Mesodermal cell (in vitro differentiated cells): ENCODE measurements at regions not wholly inside any gene's neighbourhood (a gene's known extent, or its start where the extent isn't known, plus 50 kb on each side); places are given as distances from the start of the nearest gene placed in this dataset.

ENCODE experiments used
- H3K27ac ChIP-seq: 2 replicates; pipeline ENCODE4 v1.7.0; 2013; ENCODE audit warnings: mild to moderate bottlenecking, low read depth, low read length, moderate library complexity; ENCODE audit not compliant: severe bottlenecking
- H3K36me3 ChIP-seq: 2 replicates; pipeline ENCODE4 v1.7.1; 2013; ENCODE audit warnings: mild to moderate bottlenecking, low read length, moderate library complexity; ENCODE audit not compliant: control insufficient read depth, insufficient read depth
- H3K4me1 ChIP-seq: one replicate; pipeline ENCODE4 v1.7.1; 2013; ENCODE audit warnings: mild to moderate bottlenecking, low read length; ENCODE audit not compliant: insufficient read depth, control insufficient read depth, poor library complexity, severe bottlenecking
- H3K4me3 ChIP-seq: 2 replicates; pipeline ENCODE4 v1.7.0; 2013; ENCODE audit warnings: low read length, control low read depth, mild to moderate bottlenecking; ENCODE audit not compliant: insufficient read depth, poor library complexity, severe bottlenecking; ENCODE audit errors: extremely low read depth
- H3K9me3 ChIP-seq: 2 replicates; pipeline ENCODE4 v1.7.1; 2013; ENCODE audit warnings: mild to moderate bottlenecking, low read length, moderate library complexity; ENCODE audit not compliant: control insufficient read depth
- WGBS, 2 experiments: methylation state at CpG; one replicate each; pipeline ENCODE4 v1.1.5; 2013; ENCODE audit warnings: missing lambda C conversion rate in 2 of 2; ENCODE audit not compliant: insufficient coverage in 2 of 2; 5-methylcytosine and 5-hydroxymethylcytosine counted together

- Histone ChIP-seq H3K27ac (no peak overlapping the region), H3K9me3 (no peaks in the 10 kb centered on the region), H3K4me3 (no peak overlapping the region), H3K36me3 (no peaks in the 10 kb centered on the region), H3K4me1 (no peaks in the 10 kb centered on the region)
- 89 to 94% methylated on average over 5 to 6 of the region's 8 CpGs for WGBS, 2 experiments
Measured at GRCh38 chr7:124459101-124460055, 306.2 kb downstream of the GPR37 start.

- Histone ChIP-seq H3K9me3 (no peaks in the 10 kb centered on the region), H3K4me3 (no peak overlapping the region), H3K36me3 (no peaks in the 10 kb centered on the region), H3K4me1 (no peaks in the 10 kb centered on the region), H3K27ac (no peak overlapping the region)
- no CpG with 5 or more reads among the region's 3 CpGs for WGBS, 2 experiments
Measured at GRCh38 chr7:124457841-124458240, 307.8 kb downstream of the GPR37 start.

- Histone ChIP-seq H3K9me3 (no peaks in the 10 kb centered on the region), H3K36me3 (no peaks in the 10 kb centered on the region), H3K4me3 (no peak overlapping the region), H3K27ac (no peak overlapping the region), H3K4me1 (no peaks in the 10 kb centered on the region)
- WGBS, 2 experiments, result 100% methylated on average over 1 of the region's 3 CpGs; no CpG with 5 or more reads in 1 of the 2 experiments
Measured at GRCh38 chr7:124456286-124456685, 309.3 kb downstream of the GPR37 start.

- WGBS, 2 experiments, result 94 to 100% methylated on average over 2 to 3 of the region's 4 CpGs
- Histone ChIP-seq H3K4me3 (no peak overlapping the region), H3K27ac (no peak overlapping the region), H3K9me3 (no peaks in the 10 kb centered on the region), H3K36me3 (no peaks in the 10 kb centered on the region), H3K4me1 (no peaks in the 10 kb centered on the region)
Measured at GRCh38 chr7:124452186-124452585, 313.4 kb downstream of the GPR37 start.

GRCh38 chr7:124449896-124450295, 315.7 kb downstream of the GPR37 start:
- no peak overlapping the region for H3K27ac ChIP-seq
- H3K36me3 ChIP-seq, result no peaks in the 10 kb centered on the region
- H3K4me1 ChIP-seq, result no peaks in the 10 kb centered on the region
- no CpG with 5 or more reads among the region's 1 CpG for WGBS, 2 experiments
- no peak overlapping the region for H3K4me3 ChIP-seq
- no peaks in the 10 kb centered on the region for H3K9me3 ChIP-seq

- H3K4me1 ChIP-seq, result no peaks in the 10 kb centered on the region
- H3K4me3 ChIP-seq, result no peak overlapping the region
- WGBS, 2 experiments, result no CpG with 5 or more reads among the region's 2 CpGs
- H3K27ac ChIP-seq, result no peak overlapping the region
- no peaks in the 10 kb centered on the region for H3K9me3 ChIP-seq
- no peaks in the 10 kb centered on the region for H3K36me3 ChIP-seq
Measured at GRCh38 chr7:124444696-124445480, 320.7 kb downstream of the GPR37 start.

- no peak overlapping the region for H3K27ac ChIP-seq
- no peak overlapping the region for H3K4me3 ChIP-seq
Measured at GRCh38 chr7:124443762-124444161, 321.8 kb downstream of the GPR37 start.

GRCh38 chr7:124440081-124440480, 325.5 kb downstream of the GPR37 start:
- Histone ChIP-seq H3K9me3 (no peaks in the 10 kb centered on the region), H3K27ac (no peak overlapping the region), H3K36me3 (no peaks in the 10 kb centered on the region), H3K4me3 (no peak overlapping the region), H3K4me1 (no peaks in the 10 kb centered on the region)
- 75 to 100% methylated on average over 2 of the region's 2 CpGs for WGBS, 2 experiments

More at GRCh38 chr7:124443762-124444161, 321.8 kb downstream of the GPR37 start:
- Histone ChIP-seq H3K9me3 (no peaks in the 10 kb centered on the region), H3K36me3 (no peaks in the 10 kb centered on the region), H3K4me1 (no peaks in the 10 kb centered on the region)

- Histone ChIP-seq H3K27ac (no peak overlapping the region), H3K4me3 (no peak overlapping the region), H3K4me1 (no peaks in the 10 kb centered on the region), H3K36me3 (no peaks in the 10 kb centered on the region), H3K9me3 (no peaks in the 10 kb centered on the region)
- 92 to 96% methylated on average over 2 to 4 of the region's 5 CpGs for WGBS, 2 experiments
Measured at GRCh38 chr7:124432009-124432578, 333.5 kb downstream of the GPR37 start.

GRCh38 chr7:124429923-124430322, 335.7 kb downstream of the GPR37 start:
- Histone ChIP-seq H3K4me3 (no peak overlapping the region), H3K36me3 (no peaks in the 10 kb centered on the region), H3K27ac (no peak overlapping the region), H3K9me3 (no peaks in the 10 kb centered on the region), H3K4me1 (no peaks in the 10 kb centered on the region)
- 100% methylated on average over 1 of the region's 4 CpGs; no CpG with 5 or more reads in 1 of the 2 experiments for WGBS, 2 experiments
